GM12878 (cell line): ENCODE measurements at regions not wholly inside any gene's neighbourhood (a gene's known extent, or its start where the extent isn't known, plus 50 kb on each side); places are given as distances from the start of the nearest gene placed in this dataset.
"Not testable (repeated sequence)": the region's sequence is repeated elsewhere in the genome, so short reads cannot be mapped to it uniquely, and the experiment has no call there.

Experiments used
- ATAC-seq: fragments of 200-7000 bp; cut with Tn5 transposase; 3 replicates; pipeline ENCODE4 v1.9.1; 2020; ENCODE audit warnings: mild to moderate bottlenecking, moderate library complexity
- BruUV-seq: library from RNA; stranded (reverse); fragments of 400-500 nt; replicated peaks from 2 replicates; lab custom pipeline; 2021; lab: Mats Ljungman, UMichigan
- CTCF ChIA-PET: fragments of 300-600 bp; sonication (Branson Sonifier 250); formaldehyde crosslinking; extraction: SDS; loops from one replicate; lab custom pipeline; 2021; ENCODE audit warnings: inconsistent platforms; lab: Yijun Ruan, JAX
- POLR2A ChIA-PET: fragments of 350-600 bp; formaldehyde crosslinking; extraction: SDS; loops from one replicate; lab custom pipeline; 2021; ENCODE audit warnings: inconsistent platforms; lab: Charles Lee
- RAD21 ChIA-PET: fragments of 300-600 bp; sonication (Branson Sonifier 250); formaldehyde crosslinking; loops from one replicate; lab custom pipeline; 2023; ENCODE audit warnings: antibody characterized with exemption; ENCODE audit not compliant: unreplicated experiment; lab: Charles Lee
- SMC1A ChIA-PET: fragments of 300-600 bp; sonication (Branson Sonifier 250); formaldehyde crosslinking; loops from one replicate; lab custom pipeline; 2023; ENCODE audit not compliant: unreplicated experiment, uncharacterized antibody; lab: Charles Lee
- DNase-seq: peaks from one replicate; pipeline ENCODE4 v3.0.0-alpha.2; 2011; ENCODE audit warnings: low read depth, low spot score
- FAIRE-seq: peaks from 3 replicates; lab custom pipeline; 2011; peaks lifted over from hg19 to GRCh38; lab: Jason Lieb, UNC
- H2AFZ ChIP-seq: 2 replicates; pipeline ENCODE4 v1.6.0; 2011; ENCODE audit warnings: low read depth, low read length, control low read depth; ENCODE audit not compliant: control insufficient read depth
- H3K27ac ChIP-seq: 2 replicates; pipeline ENCODE4 v1.5.1; 2011; ENCODE audit warnings: control low read depth; ENCODE audit not compliant: control insufficient read depth, insufficient read depth
- H3K27me3 ChIP-seq, 2 experiments: replicated peaks in 1 of 2; 2 replicates each; pipeline versions ENCODE4 v1.6.0 to v1.6.1; 2011; ENCODE audit warnings: low read length in 1 of 2; ENCODE audit not compliant: control insufficient read depth in 2 of 2, insufficient read depth in 2 of 2
- H3K36me3 ChIP-seq, 2 experiments: 2 replicates each; pipeline ENCODE4 v1.5.1; 2011; ENCODE audit warnings: low read length in 1 of 2; ENCODE audit not compliant: control insufficient read depth in 2 of 2, insufficient read depth in 2 of 2
- H3K4me1 ChIP-seq: 2 replicates; pipeline ENCODE4 v1.6.1; 2011; ENCODE audit warnings: mild to moderate bottlenecking, low read length, moderate library complexity, mixed read lengths; ENCODE audit not compliant: control insufficient read depth, insufficient read depth
- H3K4me2 ChIP-seq: 2 replicates; pipeline ENCODE4 v1.6.0; 2011; ENCODE audit warnings: control low read depth; ENCODE audit not compliant: control insufficient read depth, insufficient read depth
- H3K4me3 ChIP-seq: fragments of 200-600 bp; sonication (generic); 2 replicates; pipeline ENCODE4 v1.5.1; 2016
- H3K79me2 ChIP-seq: 2 replicates; pipeline ENCODE4 v1.6.0; 2011; ENCODE audit warnings: low read length; ENCODE audit not compliant: control insufficient read depth, insufficient read depth
- H3K9ac ChIP-seq: 2 replicates; pipeline ENCODE4 v1.8.0; 2011; ENCODE audit warnings: low read length, control low read depth, mixed read lengths; ENCODE audit not compliant: control insufficient read depth, insufficient read depth
- H3K9me3 ChIP-seq: replicated peaks from 3 replicates; pipeline ENCODE4 v1.5.1; 2011; ENCODE audit warnings: mild to moderate bottlenecking, low read length; ENCODE audit not compliant: control insufficient read depth, insufficient read depth
- H4K20me1 ChIP-seq: 2 replicates; pipeline ENCODE4 v1.6.0; 2011; ENCODE audit not compliant: control insufficient read depth, insufficient read depth
- BACH1 ChIP-seq: fragments of 450-650 bp; IDR thresholded peaks from 2 replicates; pipeline ENCODE4 v1.6.1; 2017; ENCODE audit warnings: mild to moderate bottlenecking, borderline replicate concordance
- CHD1 ChIP-seq: IDR thresholded peaks from 2 replicates; pipeline ENCODE4 v1.6.1; 2012; ENCODE audit warnings: low read depth, low read length, improper control_type of control experiment
- FOXK2 ChIP-seq: fragments of 450-650 bp; IDR thresholded peaks from 2 replicates; pipeline ENCODE4 v1.6.1; 2017; ENCODE audit warnings: mild to moderate bottlenecking, moderate library complexity
- HDAC6 ChIP-seq: fragments of 200-600 bp; sonication (generic); IDR thresholded peaks from one replicate; pipeline ENCODE4 v1.8.0; 2017; ENCODE audit warnings: antibody characterized with exemption; ENCODE audit not compliant: unreplicated experiment
- MTA3 ChIP-seq: IDR thresholded peaks from 2 replicates; pipeline ENCODE4 v1.6.1; 2012; ENCODE audit warnings: low read length, inconsistent platforms, borderline replicate concordance
- NKRF ChIP-seq: fragments of 450-650 bp; conservative IDR thresholded peaks from 2 replicates; pipeline ENCODE4 v1.6.1; 2017; ENCODE audit warnings: mild to moderate bottlenecking, moderate library complexity
- PAX5 ChIP-seq: IDR thresholded peaks from 2 replicates; pipeline ENCODE4 v1.6.1; 2011; ENCODE audit warnings: low read depth, low read length, borderline replicate concordance
- RELA ChIP-seq: fragments of 450-650 bp; IDR thresholded peaks from 2 replicates; pipeline ENCODE4 v1.8.0; 2014; ENCODE audit warnings: borderline replicate concordance; ENCODE audit not compliant: partially characterized antibody
- RELB ChIP-seq: fragments of 450-650 bp; IDR thresholded peaks from 2 replicates; pipeline ENCODE4 v1.6.1; 2017; ENCODE audit warnings: low read depth, mild to moderate bottlenecking, moderate library complexity
- SIX5 ChIP-seq: IDR thresholded peaks from 2 replicates; pipeline ENCODE4 v1.6.1; 2011; ENCODE audit warnings: mild to moderate bottlenecking, low read depth, low read length, moderate library complexity; ENCODE audit not compliant: severe bottlenecking
- STAT3 ChIP-seq: IDR thresholded peaks from 2 replicates; pipeline ENCODE4 v1.6.1; 2011; ENCODE audit warnings: low read depth, low read length, improper control_type of control experiment
- TCF3 ChIP-seq: IDR thresholded peaks from 2 replicates; pipeline ENCODE4 v1.6.1; 2012; ENCODE audit warnings: low read depth, mild to moderate bottlenecking, low read length, borderline replicate concordance; ENCODE audit not compliant: insufficient read depth
- ZBTB33 ChIP-seq: fragments of 450-650 bp; IDR thresholded peaks from 2 replicates; pipeline ENCODE4 v1.6.1; 2017; ENCODE audit warnings: mild to moderate bottlenecking
- ZNF622 ChIP-seq: fragments of 450-650 bp; IDR thresholded peaks from 2 replicates; pipeline ENCODE4 v1.6.1; 2017; ENCODE audit warnings: mild to moderate bottlenecking, inconsistent platforms
- WGBS: methylation state at CpG from one replicate; pipeline ENCODE4 v1.1.6; 2016; ENCODE audit warnings: low lambda C conversion rate; ENCODE audit not compliant: insufficient replicate concordance, insufficient coverage; ENCODE audit errors: missing lambda C conversion rate; 5-methylcytosine and 5-hydroxymethylcytosine counted together
- in situ Hi-C: fragments of 300-500 bp; cut with MboI; formaldehyde crosslinking; loops from 9 replicates; pipeline ENCODE4 v1.14.3; 2018; ENCODE audit warnings: mixed read lengths
- intact Hi-C: fragments of 100-400 bp; cut with micrococcal nuclease; formaldehyde crosslinking; loops from one replicate; pipeline ENCODE4 v1.14.2; 2022; ENCODE audit not compliant: unreplicated experiment

GRCh38 chr9:103355000-103355399, 359.9 kb downstream of the CYLC2 start:
- ChIA-PET RAD21 (no interaction called here), CTCF (no interaction called here), SMC1A (no interaction called here), POLR2A (no interaction called here)
- Histone ChIP-seq H3K9me3 (no peaks in the 10 kb centered on the region), H3K27me3 (no peaks in the 10 kb centered on the region), H3K27ac (no peak overlapping the region), H3K36me3 (no peaks in the 10 kb centered on the region), H2AFZ (no peak overlapping the region), H3K4me3 (no peak overlapping the region), H3K4me2 (no peak overlapping the region), H3K4me1 (no peaks in the 10 kb centered on the region), H3K79me2 (no peaks in the 10 kb centered on the region), H3K9ac (no peak overlapping the region), H4K20me1 (no peaks in the 10 kb centered on the region)
- WGBS = 5% methylated on average over 2 of the region's 2 CpGs
- TF ChIP-seq RELB (no peak), PAX5 (no peak), FOXK2 (no peak), SIX5 (no peak), MTA3 (no peak), RELA (no peak), ZBTB33 (no peak), HDAC6 (no peak), TCF3 (no peak), BACH1 (no peak), STAT3 (no peak), ZNF622 (no peak), CHD1 (no peak), NKRF (no peak)
- in situ Hi-C loops (no loop called here), intact Hi-C loops (no loop called here)
- FAIRE-seq (no peak), DNase-seq (no peak), ATAC-seq (no peak)
- no TSS peak for BruUV-seq

GRCh38 chr9:103357980-103358379, 362.8 kb downstream of the CYLC2 start:
- H3K4me3 ChIP-seq, H3K27me3 ChIP-seq, DNase-seq, CTCF ChIA-PET, intact Hi-C loops, H3K4me1 ChIP-seq, H3K9ac ChIP-seq, in situ Hi-C loops, ATAC-seq, BruUV-seq, H3K27ac ChIP-seq, H3K36me3 ChIP-seq, FAIRE-seq, H3K9me3 ChIP-seq, H2AFZ ChIP-seq, POLR2A ChIA-PET, H3K79me2 ChIP-seq, H3K4me2 ChIP-seq, SMC1A ChIA-PET, H4K20me1 ChIP-seq, RAD21 ChIA-PET: not testable (repeated sequence)
- WGBS = 52% methylated on average over 3 of the region's 3 CpGs
